ENCODE measurements at regions not wholly inside any gene's neighbourhood (a gene's known extent, or its start where the extent isn't known, plus 50 kb on each side); places are given as distances from the start of the nearest gene placed in this dataset.

GRCh38 chr10:61350068-61350467, 103.1 kb downstream of the TMEM26 start:
- no peaks in the 10 kb centered on the region for H3K9me1 ChIP-seq (ENCODE audit: insufficient read depth, low read length)
- no peak overlapping the region for H3K4ac ChIP-seq (ENCODE audit: low read depth, low read length)
- H4K20me1 ChIP-seq (ENCODE audit: insufficient read depth, low read length) = no peaks in the 10 kb centered on the region
- no TSS peak for BruUV-seq (replicated peaks)
- no peak overlapping the region for H2AFZ ChIP-seq (replicated peaks; ENCODE audit: low read length, poor library complexity)
- DNase-seq (no peak), ATAC-seq (ENCODE audit: low read depth) (no peak)
- intact Hi-C loops (cut with micrococcal nuclease) = loop anchor here (10.0 kb wide), 1 partner anchor 125 kb away; no protein-coding TSS in a partner anchor
- H3K27me3 ChIP-seq (ENCODE audit: control insufficient read depth, insufficient read depth, low read length) = no peaks in the 10 kb centered on the region
- H4K5ac ChIP-seq (ENCODE audit: low read depth, low read length) = no peak overlapping the region
- WGBS, 2 experiments (ENCODE audit: extremely low coverage in 2 of 2, insufficient read length in 1 of 2) = no CpG with 5 or more reads among the region's 1 CpG
- H2AK9ac ChIP-seq (replicated peaks; ENCODE audit: low read depth, low read length, poor library complexity) = no peak overlapping the region
- H2BK120ac ChIP-seq (ENCODE audit: low read depth, low read length) = no peak overlapping the region
- no peaks in the 10 kb centered on the region for H3K79me1 ChIP-seq (ENCODE audit: low read depth in 1 of 2, low read length in 2 of 2)
- H2BK5ac ChIP-seq (ENCODE audit: low read depth, low read length, poor library complexity, severe bottlenecking) = no peak overlapping the region
- dilution Hi-C loops (cut with HindIII; ENCODE audit: low sequenced_read_pairs, unreplicated experiment) = no loop called here
- H3K18ac ChIP-seq (ENCODE audit: low read depth, low read length) = no peak overlapping the region
- no peaks in the 10 kb centered on the region for H3K4me1 ChIP-seq (ENCODE audit: control insufficient read depth, insufficient read depth, low read length)
- no peak overlapping the region for H4K8ac ChIP-seq (ENCODE audit: low read depth in 2 of 2, low read length in 2 of 2)
- in situ Hi-C loops (cut with MboI; ENCODE audit: low sequenced_read_pairs) = no loop called here
- H3K9ac ChIP-seq (ENCODE audit: low read depth, low read length) = no peak overlapping the region
- CTCF ChIA-PET = interaction anchor here (0.6 kb wide), 1 partner anchor 32 kb away, joined by 4 read pairs; no protein-coding TSS in a partner anchor
- no peaks in the 10 kb centered on the region for H3K9me3 ChIP-seq (ENCODE audit: control insufficient read depth, insufficient read depth, low read length)
- no peak overlapping the region for H3K4me2 ChIP-seq (ENCODE audit: low read depth, low read length)
- H3K56ac ChIP-seq (ENCODE audit: extremely low read depth, insufficient read depth, low read length) = no peak overlapping the region
- H2BK20ac ChIP-seq (ENCODE audit: low read depth, low read length) = no peak overlapping the region
- POLR2A ChIA-PET (ENCODE audit: unreplicated experiment) = no interaction called here
- H3K23ac ChIP-seq (ENCODE audit: low read depth, low read length) = no peak overlapping the region
- no peak overlapping the region for H2AK5ac ChIP-seq (ENCODE audit: low read depth, low read length)
- H2BK15ac ChIP-seq (ENCODE audit: low read depth, low read length) = no peak overlapping the region
- H4K91ac ChIP-seq (ENCODE audit: insufficient read depth, low read depth, low read length) = no peak overlapping the region
- TF ChIP-seq SMC3 (IDR thresholded peaks at IDR 0.05; ENCODE audit: low read depth, low read length) (no peak), CTCF (conservative IDR thresholded peaks at IDR 0.05; ENCODE audit: low read depth, low read length) (no peak), CEBPB (IDR thresholded peaks at IDR 0.05; ENCODE audit: low read depth, low read length) (no peak), RCOR1 (IDR thresholded peaks at IDR 0.05; ENCODE audit: insufficient replicate concordance, low read length) (no peak), NFE2L2 (IDR thresholded peaks at IDR 0.05; ENCODE audit: low read depth, low read length) (no peak), CHD1 (IDR thresholded peaks at IDR 0.05; ENCODE audit: low read depth, low read length) (no peak), FOS (IDR thresholded peaks at IDR 0.05; ENCODE audit: low read depth, low read length) (no peak), USF2 (IDR thresholded peaks at IDR 0.05; ENCODE audit: low read depth, low read length) (no peak), RAD21 (IDR thresholded peaks at IDR 0.05; ENCODE audit: low read length) (no peak), MAFK (IDR thresholded peaks at IDR 0.05; ENCODE audit: low read depth, low read length) (no peak), MAZ (IDR thresholded peaks at IDR 0.05; ENCODE audit: borderline replicate concordance, low read depth, low read length) (no peak), RFX5 (IDR thresholded peaks at IDR 0.05; ENCODE audit: low read depth, low read length) (no peak), ELK1 (IDR thresholded peaks at IDR 0.05; ENCODE audit: borderline replicate concordance, low read depth, low read length) (no peak)
- H3K36me3 ChIP-seq (ENCODE audit: control insufficient read depth, insufficient read depth, low read length) = no peaks in the 10 kb centered on the region
- no peak overlapping the region for H3K27ac ChIP-seq (ENCODE audit: insufficient read depth, low read length)
- no peak overlapping the region for H3K14ac ChIP-seq (replicated peaks; ENCODE audit: low read depth, low read length)
- H3K4me3 ChIP-seq (ENCODE audit: insufficient read depth, low read depth, low read length) = no peak overlapping the region
